Hematopoietic multipotent progenitor cell treated with erythropoietin and hydrocortisone succinate and interleukin-3 and kit ligand, for 17 days (in vitro differentiated cells): ENCODE measurements at regions not wholly inside any gene's neighbourhood (a gene's known extent, or its start where the extent isn't known, plus 50 kb on each side); places are given as distances from the start of the nearest gene placed in this dataset.
A peak's percentile ranks its signal among the peaks of the same experiment; 100 is the strongest.

Source experiments
- DNase-seq: peaks from one replicate; pipeline ENCODE4 v3.0.0-alpha.2; 2015; ENCODE audit warnings: low spot score

DNA sequence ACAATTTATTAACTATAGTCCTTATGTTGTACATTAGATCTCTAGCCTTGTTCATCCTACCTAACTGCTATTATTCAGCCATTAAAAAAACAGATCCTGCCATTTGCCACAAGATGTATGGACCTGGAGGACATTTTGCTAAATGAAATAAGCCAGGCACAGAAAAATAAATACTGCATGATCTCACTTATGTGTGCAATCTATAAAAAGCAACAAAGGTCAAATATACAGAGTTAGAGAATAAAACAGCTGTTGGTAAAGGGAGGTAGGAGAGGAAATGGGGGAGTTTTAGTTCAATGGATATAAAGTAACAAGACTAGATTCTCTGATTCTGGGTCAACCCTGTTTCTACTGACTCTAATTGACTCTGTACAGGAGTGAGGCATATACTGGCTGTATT lies 103.3 kb upstream of the FAM9C start:
- no peak for DNase-seq

- no peak for DNase-seq
These were observed 102.7 kb upstream of the FAM9C start for GRCh38 chrX:13147147-13147546.

- DNase-seq = no peak
These were observed 100.7 kb upstream of the FAM9C start for GRCh38 chrX:13144927-13145655.

GRCh38 chrX:13142891-13143290 lies 98.5 kb upstream of the FAM9C start:
- DNase-seq = peak; percentile 3

DNA sequence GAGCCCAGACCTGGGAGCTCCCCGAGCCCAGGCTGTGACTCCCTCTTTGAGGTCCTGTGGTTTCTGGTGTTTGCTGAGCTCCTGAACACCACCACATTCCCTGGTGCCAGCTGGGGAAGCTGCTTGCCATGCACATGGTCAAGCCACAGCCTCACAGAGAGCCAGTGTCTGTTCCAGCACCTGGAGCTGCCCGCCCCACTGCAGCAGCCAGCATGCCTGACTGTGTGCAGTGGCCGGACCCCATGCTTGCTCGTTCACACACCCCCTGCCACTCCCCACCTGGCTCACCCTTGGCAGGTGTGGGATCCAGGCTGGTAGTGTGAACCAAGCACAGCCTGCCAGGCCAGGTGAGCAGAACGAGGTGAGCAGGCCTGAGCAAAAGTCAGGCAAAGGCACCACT lies 95.6 kb upstream of the FAM9C start:
- no peak for DNase-seq

- DNase-seq = no peak
These were observed 87.1 kb upstream of the FAM9C start for GRCh38 chrX:13131396-13132137.

GRCh38 chrX:13130816-13131215 lies 86.4 kb upstream of the FAM9C start:
- DNase-seq = no peak

DNA sequence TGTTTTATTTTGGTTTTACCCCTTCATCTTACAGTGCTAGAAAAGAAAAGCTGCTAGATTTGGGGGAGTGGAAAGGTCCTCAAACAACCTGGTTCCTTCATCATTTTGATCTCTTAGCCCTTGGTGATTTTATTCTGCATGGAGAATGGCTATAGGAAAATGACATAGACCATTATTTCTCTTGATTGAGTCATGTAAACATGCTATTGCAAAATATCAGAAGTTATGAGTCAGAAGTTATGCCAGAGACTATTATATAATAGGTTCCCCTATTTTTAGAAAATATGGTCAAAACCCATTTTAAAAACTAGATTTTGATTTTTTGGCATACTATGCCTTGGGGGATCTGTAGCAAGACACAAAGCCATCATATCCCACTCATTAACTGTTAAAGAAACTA lies 83.7 kb upstream of the FAM9C start:
- no peak for DNase-seq

- no peak for DNase-seq
These were observed 82.4 kb upstream of the FAM9C start for GRCh38 chrX:13126775-13127174.

DNA sequence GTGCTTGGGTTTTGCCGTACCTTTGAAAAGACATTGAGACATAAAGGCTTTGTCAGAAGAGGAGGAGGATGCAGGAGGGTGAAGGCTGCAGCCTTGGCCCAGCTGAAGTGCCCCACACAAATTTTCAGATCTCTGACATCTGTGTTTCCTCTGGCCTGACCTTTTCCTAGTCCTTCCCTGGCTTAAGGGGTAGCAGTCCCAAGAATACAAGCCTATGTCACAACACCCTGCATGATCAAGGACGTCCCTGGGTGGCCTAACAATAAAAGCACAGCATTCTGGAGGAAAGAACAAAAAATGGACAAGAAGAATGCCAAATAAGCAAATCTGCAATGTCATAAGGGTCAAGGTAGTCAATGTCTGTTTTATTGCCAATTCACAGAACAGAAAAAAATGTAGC lies 80.8 kb upstream of the FAM9C start:
- no peak for DNase-seq

DNA sequence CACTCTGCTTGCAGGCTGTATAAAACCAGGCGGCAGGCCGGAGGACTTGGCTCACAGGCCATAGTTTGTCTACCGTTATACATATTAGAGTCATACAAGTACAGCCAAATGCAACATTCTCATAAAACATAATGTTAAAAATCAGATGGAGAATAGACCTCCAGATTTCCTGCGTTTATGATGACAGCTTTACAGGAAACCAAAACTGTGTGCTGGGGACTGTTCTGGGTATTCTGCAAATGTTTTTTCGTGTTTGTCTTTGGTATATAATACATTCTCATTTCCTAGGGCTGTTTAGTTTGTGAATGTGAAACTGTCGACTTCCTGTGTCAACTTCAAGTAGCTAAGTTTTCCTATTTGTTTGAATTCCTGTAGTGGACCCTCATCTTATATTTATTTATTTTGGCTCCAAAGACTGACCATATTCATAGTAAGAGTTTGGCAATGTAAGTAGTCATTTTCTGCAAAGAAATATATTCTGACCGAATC lies 79.5 kb upstream of the FAM9C start:
- no peak for DNase-seq

DNA sequence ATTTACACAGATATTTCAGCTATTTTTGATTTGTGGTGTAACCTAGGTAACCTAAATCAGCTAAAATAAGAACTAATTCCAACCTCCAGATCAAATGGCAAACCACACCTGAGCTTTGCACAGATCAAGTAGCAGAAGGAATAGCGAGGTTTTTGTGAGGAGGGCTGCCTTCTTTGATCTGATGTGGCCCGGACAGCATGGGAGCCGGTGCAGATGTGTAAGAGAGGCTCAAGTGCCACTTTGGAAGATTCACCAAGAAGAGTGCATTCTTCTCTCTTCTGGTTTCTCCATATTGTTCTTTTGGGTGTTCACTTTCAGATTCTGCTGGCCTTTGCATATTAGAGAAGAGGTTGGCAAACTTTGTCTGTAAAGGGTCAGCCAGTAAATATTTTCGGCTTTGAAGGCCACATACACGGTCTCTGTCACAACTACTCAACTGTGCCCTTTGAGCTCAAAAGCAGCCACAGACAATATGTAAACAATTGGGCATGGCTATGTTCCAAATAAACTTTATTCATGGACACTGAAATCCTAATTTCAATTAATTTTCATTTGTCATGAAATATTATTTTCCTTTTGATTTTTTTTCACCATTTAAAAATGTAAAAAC lies 78.9 kb upstream of the FAM9C start:
- no peak for DNase-seq

GRCh38 chrX:13121020-13121555 lies 76.7 kb upstream of the FAM9C start:
- DNase-seq = no peak

GRCh38 chrX:13120017-13120416 lies 75.6 kb upstream of the FAM9C start:
- DNase-seq = no peak

DNA sequence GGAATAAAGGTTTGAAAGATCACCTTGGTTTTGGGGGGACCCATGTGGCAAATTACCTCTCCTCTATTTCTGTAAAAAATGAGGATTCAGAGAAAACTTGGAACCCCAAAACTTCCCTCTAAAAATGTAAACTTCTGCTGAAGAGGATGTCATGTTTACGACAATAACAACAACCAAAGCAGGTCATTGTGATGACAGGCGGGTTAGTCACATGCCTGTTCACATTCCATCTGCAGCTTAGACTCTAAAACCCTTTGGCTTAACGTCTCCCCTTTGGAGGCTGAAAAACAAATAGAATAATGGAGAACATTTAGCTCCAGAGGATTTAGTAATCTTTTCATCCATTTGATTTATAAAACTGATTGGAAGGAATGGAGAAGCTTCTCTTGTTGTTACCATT lies 75.0 kb upstream of the FAM9C start:
- no peak for DNase-seq

GRCh38 chrX:13115146-13115855 lies 70.9 kb upstream of the FAM9C start:
- DNase-seq = no peak

DNA sequence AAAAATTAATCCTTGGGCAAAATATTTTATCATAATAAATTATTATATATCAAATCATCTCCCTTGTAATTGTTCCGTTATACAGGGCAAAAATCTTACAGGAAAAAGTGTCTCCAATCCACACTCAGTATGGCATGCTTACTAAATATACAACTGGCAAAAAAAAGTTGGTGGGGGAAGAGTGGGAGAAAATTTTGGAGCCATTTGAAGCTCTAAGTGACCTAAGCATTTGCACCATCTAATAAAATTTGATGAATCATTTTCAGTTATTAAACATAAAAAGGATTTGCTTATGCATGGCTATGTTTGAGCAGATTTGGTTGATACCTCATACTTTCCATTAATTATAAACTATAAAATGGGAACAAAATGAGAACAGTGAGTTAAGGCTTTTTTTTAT lies 68.1 kb upstream of the FAM9C start:
- no peak for DNase-seq

DNA sequence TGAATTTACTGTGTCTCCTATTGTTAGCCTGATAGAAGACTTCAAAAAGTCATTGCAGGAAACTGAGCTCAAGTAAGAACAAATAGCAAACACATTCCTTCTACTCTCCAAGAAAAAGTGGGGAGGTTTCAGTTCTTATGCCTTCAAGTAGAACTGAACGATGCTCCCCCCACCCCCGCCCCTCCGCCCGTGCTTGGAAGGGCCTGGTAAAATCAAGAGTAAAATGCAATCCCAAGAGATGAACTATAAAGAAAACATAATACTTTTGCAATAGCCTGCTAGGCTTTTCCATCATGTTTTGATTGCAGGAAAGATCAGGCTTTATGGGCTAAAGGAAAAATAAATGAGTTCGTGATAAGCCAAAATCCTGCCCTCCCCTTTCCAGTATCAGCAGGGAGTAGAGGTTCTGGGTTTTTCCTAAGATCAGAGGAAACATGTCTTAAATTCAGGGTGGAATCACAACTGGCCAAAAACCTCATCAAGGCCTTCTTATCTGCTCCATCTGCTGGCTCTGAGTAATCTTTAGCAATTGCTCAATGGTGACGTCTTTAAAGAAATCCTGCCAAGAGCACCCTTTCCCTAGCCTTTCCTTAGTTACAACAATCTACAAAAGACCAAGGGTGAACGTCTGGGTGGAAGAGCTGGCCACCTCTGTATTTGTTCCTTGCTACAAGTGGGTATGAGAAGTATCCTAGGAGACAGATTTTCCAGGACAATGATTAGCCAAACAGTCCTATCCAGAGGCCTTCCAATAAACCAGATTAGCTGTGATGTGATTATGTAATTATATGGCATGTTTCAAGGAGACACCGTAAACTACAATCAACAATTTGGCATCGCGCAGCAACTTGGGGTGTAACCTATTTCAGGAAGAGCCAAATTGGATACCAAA lies 66.3 kb upstream of the FAM9C start:
- no peak for DNase-seq

DNA sequence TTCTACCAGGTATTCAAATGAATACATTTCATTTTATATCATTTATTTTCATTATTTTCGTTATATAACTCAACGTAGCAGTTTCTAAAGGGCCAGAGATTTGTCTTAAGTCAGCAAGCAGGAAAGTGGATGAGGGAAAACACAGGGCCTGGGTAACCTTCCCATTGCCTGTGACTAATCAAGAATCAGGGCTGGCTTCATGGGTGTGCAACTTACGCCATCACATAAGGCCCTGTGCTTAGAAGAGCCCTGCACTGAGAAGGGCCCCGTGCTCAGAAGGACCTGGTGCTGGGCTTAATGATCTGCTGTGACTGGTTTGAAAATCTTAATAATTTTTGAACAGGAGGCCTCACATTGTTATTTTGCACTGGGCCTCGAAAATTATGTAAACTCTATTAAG lies 65.4 kb upstream of the FAM9C start:
- DNase-seq = no peak

DNA sequence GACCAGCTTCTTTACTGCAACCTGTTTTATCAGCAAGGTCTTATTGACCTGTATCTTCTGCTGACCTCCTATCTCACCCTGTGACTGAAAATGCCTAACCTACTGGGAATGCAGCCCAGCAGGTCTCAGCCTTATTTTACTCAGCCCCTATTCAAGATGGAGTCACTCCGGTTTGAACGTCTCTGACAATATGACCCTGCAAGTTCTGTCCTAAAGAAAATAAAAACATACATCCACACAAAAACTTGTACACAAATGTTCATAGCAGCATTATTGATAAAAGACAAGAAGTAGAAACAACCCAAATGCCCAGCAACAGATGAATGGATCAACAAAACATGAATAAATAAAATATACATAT lies 59.5 kb upstream of the FAM9C start:
- DNase-seq = no peak

- DNase-seq = no peak
These were observed 58.9 kb upstream of the FAM9C start for GRCh38 chrX:13103188-13103913.
